Stimulated activated CD4-positive, alpha-beta T cell treated with anti-CD3 and anti-CD28 coated beads, Interleukin-12 subunit alpha, Interleukin-12 subunit beta, amount 100 ng/mL, for 48 hours (primary cell): ENCODE measurements at regions not wholly inside any gene's neighbourhood (a gene's known extent, or its start where the extent isn't known, plus 50 kb on each side); places are given as distances from the start of the nearest gene placed in this dataset.
"Not testable (repeated sequence)": the region's sequence is repeated elsewhere in the genome, so short reads cannot be mapped to it uniquely, and the experiment has no call there.

ENCODE experiments used
- DNase-seq, 3 donors: peaks; one replicate each; pipeline ENCODE4 v3.0.0-alpha.2; 2020; ENCODE audit warnings: low read depth in 2 of 3, low spot score in 1 of 3

GRCh38 chr3:159263750-159264553 is 462.1 kb downstream of the MFSD1 start:
- peak in 1 of 3 donors; percentile 5 for DNase-seq

- DNase-seq = no peak
These were observed 463.9 kb downstream of the MFSD1 start for GRCh38 chr3:159265705-159266104.

GRCh38 chr3:159266779-159267178 is 464.9 kb downstream of the MFSD1 start:
- DNase-seq = peak in 1 of 3 donors; percentile 16

DNA sequence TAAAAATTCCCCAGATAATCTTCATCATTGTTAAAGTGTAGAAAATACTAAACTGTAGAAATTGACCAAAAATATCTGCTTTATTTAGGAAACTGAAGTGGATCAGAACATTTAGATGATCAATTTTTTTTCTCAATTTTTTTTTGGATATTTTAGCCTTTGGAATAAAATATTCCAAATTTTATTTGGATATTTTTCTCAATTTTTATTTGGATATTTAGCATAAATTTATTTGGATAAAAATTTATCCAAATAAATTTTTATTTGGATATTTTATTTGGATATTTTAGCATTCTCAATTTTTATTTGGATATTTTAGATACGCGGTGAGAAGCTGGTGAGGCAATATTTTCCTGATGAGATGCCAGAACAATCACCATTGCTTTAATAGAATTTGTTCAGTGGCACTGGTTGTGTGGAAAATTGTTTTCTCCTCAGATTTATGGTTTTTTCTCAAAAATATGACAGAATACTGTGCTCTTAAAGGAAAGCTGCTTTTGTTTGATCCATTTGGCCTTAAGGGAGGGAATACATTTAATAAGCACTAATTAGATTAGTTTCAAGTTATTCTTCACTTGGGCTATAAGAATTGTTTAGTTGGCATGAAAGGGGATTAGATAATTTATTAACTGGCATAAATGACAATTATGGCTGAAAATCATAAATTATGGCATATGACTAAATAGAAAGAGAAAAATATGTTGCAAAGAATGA is 470.1 kb downstream of the MFSD1 start:
- DNase-seq = no peak

- DNase-seq = no peak
These were observed 471.2 kb downstream of the MFSD1 start for GRCh38 chr3:159273070-159273469.

DNA sequence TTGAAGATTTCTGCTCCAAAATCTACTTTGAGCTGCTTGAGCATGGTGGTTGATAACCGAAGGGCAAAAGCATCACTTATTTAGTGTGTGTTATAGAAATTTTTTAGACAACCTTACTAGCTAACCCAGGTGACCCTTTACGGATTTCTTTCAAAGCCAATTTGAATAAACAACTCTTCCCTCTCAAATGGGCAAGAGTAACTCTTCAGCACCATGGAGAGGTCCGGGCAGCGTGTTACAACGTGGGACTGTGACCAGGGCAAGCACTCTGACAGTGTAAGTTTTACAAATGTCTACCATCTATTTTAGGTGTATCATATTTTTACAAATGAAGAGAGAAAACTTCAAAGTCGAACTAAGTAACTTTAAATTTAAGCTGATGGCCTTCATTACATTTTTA is 471.8 kb downstream of the MFSD1 start:
- DNase-seq = no peak

DNA sequence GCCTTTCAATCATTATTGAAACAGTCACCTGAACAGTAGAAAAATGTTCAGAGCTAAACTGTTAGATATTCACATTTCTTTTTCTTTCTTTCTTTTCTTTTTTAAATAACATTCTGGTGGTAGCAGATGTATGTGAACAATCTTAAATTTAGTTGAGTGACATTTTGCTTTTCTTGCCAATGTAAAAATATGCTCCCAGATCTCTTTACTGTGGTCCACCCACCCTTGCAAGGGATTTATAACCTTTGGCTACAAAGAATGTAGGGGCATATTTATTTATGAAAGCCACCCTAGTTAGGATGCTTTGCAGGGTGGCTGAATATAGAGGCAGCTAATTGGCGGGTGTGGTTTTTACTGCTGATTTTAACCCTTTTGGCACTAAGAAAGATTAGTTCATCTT is 473.9 kb downstream of the MFSD1 start:
- DNase-seq = no peak

DNA sequence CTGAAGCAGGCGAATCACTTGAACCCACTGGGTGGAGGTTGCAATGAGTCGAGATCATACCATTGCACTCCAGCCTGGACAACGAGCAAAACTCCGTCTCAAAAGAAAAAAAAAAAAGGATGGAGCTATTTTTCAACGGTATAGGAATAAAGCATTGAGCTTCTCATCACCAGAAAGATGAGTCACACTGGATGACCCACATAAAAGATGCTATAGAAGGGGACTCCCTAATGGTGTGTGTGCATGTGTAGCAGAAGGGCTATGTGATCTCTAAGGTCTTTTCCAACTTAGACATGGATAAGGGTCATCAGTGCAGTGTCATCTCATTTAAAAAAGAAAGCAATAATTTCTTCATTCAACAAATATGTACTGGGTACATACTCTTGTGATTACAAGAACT is 476.0 kb downstream of the MFSD1 start:
- no peak for DNase-seq

- DNase-seq = no peak
These were observed 478.7 kb downstream of the MFSD1 start for GRCh38 chr3:159280386-159281191.

GRCh38 chr3:159293493-159293892 is 491.6 kb downstream of the MFSD1 start:
- DNase-seq = no peak

GRCh38 chr3:159301961-159302360 is 500.1 kb downstream of the MFSD1 start:
- no peak for DNase-seq

DNA sequence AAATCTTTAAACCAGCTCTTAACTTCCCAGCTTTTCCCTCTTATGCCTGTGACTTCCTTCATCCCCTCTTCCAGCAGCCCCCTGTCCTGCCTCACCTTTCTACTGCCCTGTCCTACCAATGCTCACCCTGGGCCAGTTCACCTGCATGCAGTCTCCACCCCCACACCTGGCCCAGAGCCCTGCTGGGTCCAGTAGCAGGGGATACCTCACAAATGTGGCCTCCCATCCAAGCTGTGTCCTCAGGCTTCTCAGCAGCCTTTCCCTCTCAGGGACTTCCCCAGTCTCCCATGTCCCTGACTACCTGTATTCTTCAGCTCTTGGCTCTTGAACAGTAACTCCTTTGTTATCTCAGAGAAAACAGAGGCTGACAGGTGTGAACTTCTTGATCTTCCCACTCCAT is 503.2 kb downstream of the MFSD1 start:
- DNase-seq = no peak

GRCh38 chr3:159316706-159317105 is 514.9 kb downstream of the MFSD1 start:
- not testable (repeated sequence) for DNase-seq

GRCh38 chr3:159319156-159319555 is 517.3 kb downstream of the MFSD1 start:
- no peak for DNase-seq

DNA sequence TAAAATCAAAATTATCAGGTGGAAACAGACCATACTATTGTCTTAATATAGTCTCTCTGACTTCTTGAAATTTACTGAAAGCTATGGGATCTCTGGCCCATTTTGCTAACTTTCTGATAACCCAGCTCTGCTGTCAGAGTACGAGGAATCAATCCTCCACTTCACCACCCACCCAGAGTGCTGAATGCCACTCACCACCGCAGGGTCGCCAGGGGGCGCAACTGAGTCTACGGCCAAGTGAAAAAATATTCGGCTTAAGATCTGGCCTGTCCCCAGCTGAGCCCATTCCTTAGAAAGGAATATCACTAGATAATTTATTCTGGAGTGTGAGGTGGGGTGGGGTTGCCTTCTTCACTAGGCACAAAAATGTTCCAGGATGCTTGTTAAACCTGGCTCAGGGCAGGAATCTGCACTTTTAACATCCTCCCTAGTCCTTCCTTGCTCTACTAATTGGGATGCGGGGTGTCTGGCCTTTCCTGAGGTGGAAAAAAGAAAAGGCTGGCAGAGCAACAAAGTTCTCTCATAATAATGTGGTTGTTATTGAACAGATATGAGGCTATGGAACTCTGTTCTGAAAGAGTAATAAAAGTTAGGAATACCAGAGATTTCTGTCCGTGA is 520.6 kb downstream of the MFSD1 start:
- peak in 2 of 3 donors; percentile 4 to 7 for DNase-seq

DNA sequence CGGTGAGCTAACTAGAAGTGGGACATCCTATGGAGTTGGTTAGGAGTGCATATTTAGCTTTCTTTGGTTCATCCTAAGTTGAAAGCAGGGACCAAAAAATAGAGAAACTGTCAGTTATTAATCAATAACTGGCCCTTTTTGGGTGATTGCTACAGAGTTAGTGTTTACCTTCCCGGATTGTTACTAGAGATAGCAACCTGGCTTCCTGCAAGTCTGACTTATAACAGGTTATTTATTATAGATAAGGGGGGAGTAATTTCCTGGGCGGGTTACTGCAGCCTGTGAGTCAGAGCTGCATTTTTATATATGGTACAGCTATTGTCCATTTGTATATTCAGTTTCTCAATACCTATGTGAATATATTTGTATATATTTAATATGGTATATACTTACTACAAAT is 522.0 kb downstream of the MFSD1 start:
- DNase-seq = no peak

DNA sequence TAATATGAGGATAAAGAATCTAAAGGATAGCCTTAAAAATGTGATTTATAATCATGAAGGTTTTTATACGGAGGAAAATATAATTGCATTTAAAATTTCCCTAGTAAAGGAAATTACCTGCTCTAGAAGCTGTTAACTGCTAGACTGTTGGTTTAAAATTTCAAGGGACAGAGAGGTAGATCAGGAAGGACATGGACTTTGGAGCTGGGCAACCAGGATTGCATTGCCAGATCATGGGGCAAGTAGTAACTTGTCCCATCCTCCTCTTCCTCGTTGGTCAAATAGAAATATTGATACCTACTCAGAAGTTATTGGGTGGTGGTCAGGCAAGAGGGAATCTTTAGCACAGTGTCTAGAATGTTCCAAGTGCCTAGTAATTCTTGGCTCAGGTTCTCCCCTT is 525.1 kb downstream of the MFSD1 start:
- DNase-seq = no peak

DNA sequence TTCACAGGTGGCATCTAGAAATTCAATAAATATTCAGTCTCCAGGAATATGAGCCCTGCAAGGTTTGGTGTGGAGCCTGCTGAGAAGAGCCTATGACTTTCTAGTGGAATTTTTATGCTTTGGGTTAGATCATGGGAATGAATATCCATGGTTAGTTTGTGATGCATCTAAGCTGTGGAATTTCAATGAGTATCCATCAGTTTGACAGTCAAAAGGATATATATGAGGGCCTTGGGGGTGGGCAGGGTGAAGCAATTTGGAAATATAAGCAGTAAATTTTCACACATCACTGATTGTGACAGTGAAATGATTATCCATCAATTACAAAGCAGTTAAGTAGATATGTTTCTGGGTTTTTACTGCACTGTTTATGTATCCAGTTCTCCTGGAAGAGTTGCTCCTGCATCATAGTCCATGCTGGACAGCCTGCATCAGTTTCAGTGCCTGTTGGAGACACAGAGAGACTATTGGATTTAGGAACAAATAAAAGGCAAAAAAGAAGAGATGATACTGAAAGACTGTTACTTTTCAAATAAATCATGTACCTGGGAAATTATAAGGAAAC is 530.8 kb downstream of the MFSD1 start:
- DNase-seq = no peak

- no peak for DNase-seq
These were observed 537.3 kb downstream of the MFSD1 start for GRCh38 chr3:159339131-159339530.

- no peak for DNase-seq
These were observed 539.1 kb downstream of the MFSD1 start for GRCh38 chr3:159340877-159341500.
